GM21381 (cell line): ENCODE measurements at regions not wholly inside any gene's neighbourhood (a gene's known extent, or its start where the extent isn't known, plus 50 kb on each side); places are given as distances from the start of the nearest gene placed in this dataset.

Source experiments
- ATAC-seq: cut with Tn5 transposase; IDR thresholded peaks from one replicate; pipeline ENCODE4 v1.9.1; 2021; ENCODE audit warnings: mild to moderate bottlenecking, moderate library complexity; ENCODE audit not compliant: unreplicated experiment

- ATAC-seq = no peak
These were observed 292.8 kb upstream of the RGS18 start for GRCh38 chr1:191865479-191865878.

GRCh38 chr1:191866155-191866554 is 292.1 kb upstream of the RGS18 start:
- ATAC-seq = no peak

- ATAC-seq = no peak
These were observed 288.4 kb upstream of the RGS18 start for GRCh38 chr1:191869790-191870312.

DNA sequence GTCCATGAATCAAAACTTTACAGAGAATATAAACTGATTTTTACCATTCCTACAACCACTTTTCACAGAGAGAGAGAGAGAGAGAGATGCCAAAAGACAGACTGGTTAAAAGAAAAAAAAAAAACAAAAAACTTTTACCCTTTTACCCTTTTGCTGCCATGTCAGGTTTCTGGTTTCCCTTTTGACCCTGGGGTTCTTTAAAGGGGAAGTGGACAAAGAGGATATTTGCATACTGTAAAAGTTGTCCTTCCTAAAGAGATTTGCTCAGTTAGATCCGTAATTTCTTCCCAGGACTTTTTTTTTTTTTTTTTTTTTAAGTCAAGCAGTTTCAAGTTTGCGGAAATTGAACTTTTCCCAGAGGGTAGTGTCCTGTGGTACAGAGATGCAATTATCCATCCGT is 287.8 kb upstream of the RGS18 start:
- peak; percentile 52 for ATAC-seq

DNA sequence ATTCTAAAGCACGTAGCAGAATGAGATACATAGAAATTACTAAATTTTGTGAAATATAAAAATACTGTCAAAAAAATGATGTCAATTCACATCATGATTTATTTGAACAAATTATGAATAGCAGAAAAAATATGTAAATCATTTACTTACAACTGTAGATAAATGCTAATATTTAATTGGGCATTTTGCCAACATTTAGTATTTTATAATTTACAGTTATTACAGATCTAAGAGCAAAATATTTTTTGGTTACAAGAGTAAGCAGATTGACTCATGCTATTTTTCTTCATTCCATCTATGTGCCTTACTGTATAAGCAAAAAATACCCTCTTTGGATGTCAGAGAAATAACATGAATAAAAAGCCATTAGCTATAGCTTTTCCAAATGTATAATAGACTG is 282.3 kb upstream of the RGS18 start:
- ATAC-seq = no peak

GRCh38 chr1:191876631-191877030 is 281.6 kb upstream of the RGS18 start:
- ATAC-seq = no peak

- ATAC-seq = no peak
These were observed 275.4 kb upstream of the RGS18 start for GRCh38 chr1:191882870-191883269.

DNA sequence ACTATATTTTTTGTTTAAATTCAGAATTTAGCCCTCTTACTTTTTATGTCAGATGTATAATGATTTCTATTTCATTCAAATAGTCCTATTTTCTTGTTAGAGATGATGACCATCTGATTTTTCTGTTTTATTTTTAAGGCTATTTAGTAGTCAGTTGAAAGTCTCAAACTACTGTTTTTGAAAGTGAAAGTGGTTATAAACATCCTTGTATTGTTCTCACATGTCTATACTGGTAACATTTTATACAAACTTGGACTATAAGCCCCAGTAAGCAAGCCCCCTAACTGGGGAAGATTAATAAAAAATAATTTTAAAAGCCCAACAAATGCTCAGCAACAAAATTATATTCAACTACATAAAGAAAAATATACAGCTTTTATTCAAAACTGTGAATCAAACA is 271.3 kb upstream of the RGS18 start:
- no peak for ATAC-seq

DNA sequence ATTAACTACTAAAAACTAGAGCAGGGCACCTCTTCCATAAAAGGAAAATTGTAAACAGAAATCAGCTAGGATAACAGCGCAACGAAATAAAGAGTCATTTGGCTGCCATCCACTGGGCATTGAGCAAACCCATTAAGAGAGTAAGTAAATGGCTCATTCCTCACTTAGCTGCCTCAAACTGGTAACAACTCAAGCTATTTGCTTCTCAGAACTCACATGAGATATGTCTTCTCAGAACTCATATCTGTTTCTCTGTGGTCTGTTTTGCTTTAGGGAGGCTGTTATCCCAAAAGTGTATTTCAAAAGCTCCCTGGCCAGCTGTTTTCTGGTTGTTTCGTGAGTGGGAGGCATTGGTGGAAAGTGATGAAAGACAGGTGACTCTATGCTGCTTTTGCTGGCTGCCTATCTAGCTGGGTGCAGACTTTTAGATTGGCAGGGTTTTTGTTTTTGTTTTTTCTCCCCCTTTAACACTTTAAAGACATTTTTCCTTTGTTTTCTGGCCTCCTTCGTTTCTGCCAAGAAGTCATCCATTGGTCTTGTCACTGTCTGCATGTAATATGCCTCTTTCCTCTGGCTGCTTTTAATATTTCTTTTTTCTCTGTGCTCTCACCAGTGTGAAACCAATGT is 269.2 kb upstream of the RGS18 start:
- ATAC-seq = no peak

- ATAC-seq = no peak
These were observed 268.6 kb upstream of the RGS18 start for GRCh38 chr1:191889623-191890003.

DNA sequence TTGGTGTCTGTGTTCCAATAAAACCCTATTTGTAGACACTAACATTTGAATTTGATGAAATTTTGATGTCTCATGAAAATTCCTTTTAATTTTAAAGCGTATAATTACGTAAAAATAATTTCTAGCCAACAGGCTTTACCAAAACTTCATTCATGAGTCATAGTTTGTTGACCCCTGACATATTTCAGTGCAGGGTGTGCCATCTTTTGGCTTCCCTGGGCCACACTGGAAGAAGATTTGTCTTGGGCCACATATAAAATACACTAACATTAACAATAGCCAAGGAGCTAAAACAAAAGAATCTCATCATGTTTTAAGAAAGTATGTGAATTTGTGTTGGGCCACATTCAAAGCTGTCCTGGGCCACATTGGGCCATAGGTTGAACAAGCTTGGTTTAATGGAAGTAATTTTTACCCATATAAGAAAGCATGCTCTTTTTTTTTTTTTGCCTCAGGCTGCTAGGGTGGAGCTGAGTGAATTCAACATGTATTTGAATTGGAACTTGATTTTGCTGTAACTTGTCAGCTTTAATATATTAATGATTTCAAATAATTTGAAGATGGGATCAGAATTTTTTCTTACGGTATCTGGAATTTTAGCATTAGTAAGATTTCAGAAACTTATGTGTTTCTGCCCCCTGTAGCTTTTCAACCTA is 267.7 kb upstream of the RGS18 start:
- ATAC-seq = no peak

DNA sequence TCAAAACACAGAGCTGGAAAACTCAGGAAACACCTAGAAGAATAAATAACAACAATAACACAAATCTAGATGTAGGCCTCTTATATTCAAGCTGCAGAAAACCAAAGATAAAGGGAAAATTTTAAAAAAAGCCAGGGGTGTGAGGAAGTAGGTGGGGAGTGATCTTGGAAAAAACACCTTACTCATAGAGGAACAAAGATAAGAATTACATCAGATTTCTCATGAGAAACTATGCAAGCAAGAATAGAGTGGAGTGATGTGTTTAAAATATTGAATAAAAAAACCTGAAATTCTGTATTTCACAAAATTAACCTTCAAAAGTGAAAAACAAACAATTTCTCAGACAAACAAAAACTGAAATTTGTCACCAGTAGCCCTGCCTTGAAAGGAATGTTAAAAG is 265.5 kb upstream of the RGS18 start:
- no peak for ATAC-seq

DNA sequence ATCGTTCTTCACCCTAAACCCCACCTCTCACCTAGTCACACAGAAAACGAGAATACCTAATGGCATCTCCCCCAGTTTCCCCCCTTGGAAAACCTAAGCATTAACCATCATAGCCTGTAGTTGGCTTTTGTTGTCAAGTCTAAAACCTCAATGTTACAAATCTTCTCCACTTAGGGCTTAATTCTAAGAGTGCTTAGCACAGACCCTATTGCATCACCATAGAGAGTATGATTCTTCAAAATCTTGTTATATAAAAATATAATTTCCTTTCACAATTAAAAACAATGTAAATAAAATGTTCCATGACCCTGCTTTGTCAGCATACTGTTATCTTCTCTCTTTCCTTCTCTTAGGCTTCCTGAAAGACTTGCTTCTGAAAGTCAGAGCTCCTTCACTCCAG is 263.2 kb upstream of the RGS18 start:
- ATAC-seq = no peak

DNA sequence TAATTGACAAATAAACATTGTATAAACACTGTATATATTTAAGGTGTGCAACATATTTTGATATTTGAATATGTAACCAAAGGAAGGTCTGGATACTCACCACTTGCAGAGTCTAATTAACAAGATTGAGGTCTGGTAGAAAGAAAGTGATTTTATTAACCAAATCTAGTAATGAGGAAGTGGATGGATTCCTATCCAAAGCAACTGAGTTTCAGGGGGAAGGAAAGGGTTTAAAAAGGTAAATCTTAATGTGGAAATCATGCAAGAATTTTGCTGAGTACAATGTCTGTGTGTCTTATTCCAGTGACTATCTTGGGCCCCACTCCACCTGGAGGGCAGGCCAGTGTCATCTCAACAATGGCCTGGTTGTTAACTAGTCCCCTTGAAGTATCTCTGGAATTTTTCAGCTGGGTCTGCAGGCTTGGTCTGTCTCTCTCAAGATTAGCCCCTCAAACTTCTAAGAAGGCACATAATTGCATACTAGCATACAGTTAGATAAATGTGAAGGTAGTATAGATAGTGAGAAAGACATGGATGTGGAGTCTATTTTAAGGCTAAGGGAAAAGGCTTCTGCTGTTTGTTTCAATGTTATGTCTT is 262.7 kb upstream of the RGS18 start:
- no peak for ATAC-seq

DNA sequence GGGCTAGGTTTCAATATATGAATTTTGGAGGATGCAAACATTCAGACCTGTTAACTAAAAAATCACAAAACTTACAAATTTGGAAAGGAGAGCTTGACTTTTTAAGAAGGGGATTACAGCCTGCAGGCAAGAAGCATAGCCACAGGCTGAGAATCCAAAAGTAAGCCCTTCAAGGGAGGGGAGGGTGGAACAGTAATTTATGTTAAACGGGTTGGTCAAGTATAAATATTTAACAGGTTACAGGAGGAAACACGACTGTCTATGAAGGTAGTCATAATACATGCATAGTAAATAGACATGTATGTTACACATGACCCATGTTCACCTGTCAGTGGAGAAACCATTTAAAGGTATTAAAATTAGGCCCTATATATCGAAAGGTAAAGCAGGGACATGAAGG is 261.1 kb upstream of the RGS18 start:
- ATAC-seq = no peak

- ATAC-seq = no peak
These were observed 256.6 kb upstream of the RGS18 start for GRCh38 chr1:191901651-191902050.

DNA sequence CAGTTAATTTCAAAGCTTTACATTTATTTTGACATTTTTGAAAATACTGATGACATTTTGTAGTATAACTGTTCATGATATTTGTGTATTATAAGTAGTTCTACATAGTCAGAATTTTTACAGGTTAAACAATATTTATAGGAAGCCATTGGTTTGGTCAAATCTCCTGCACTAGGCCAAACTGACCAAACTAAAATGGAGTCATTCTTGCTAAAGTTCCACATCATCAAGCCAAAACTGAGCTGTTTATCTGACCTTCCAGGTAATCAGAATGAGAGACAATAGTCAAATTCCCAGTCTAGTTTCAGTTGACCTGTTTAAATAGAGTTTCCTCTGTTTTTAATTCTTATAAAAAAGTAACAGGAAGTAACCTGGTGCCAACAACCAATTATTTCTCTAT is 253.3 kb upstream of the RGS18 start:
- no peak for ATAC-seq

DNA sequence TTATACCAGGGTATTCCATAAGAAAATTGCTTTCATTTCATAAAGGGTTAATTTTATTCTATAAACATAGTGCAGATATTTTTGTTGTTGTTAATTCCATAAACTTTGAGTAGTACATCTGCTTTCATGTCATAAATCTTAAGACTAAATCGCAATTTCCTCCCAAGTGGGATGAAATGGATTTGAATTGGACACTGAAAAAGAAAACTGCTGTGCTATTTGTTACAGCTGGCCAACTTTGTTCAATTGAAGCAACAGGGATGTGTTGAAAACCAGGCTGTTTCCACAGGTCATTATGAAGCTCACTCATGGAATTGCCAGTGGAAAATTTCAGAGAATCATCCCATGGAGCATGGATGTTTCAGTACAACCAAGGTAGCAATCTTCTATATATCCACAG is 252.5 kb upstream of the RGS18 start:
- ATAC-seq = no peak

- no peak for ATAC-seq
These were observed 251.1 kb upstream of the RGS18 start for GRCh38 chr1:191907121-191907520.

- no peak for ATAC-seq
These were observed 248.0 kb upstream of the RGS18 start for GRCh38 chr1:191910245-191910644.

DNA sequence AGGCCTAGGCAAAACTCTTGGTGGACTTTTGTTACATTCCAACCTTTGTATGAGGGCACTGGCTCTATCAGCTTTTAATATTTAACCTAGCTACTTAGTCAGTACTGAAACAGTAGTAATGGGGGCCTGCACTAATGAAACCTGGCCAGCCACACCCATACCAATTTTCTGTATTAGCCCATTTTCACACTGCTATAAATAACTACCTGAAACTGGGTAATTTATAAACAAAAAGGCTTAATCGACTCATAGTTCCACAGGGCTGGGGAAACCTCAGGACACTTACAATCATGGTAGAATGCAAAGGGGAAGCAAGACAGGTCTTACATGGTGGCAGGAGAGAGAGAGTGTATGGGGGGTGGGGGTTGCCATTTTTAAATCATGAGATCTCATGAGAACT is 245.7 kb upstream of the RGS18 start:
- peak; percentile 85 for ATAC-seq

DNA sequence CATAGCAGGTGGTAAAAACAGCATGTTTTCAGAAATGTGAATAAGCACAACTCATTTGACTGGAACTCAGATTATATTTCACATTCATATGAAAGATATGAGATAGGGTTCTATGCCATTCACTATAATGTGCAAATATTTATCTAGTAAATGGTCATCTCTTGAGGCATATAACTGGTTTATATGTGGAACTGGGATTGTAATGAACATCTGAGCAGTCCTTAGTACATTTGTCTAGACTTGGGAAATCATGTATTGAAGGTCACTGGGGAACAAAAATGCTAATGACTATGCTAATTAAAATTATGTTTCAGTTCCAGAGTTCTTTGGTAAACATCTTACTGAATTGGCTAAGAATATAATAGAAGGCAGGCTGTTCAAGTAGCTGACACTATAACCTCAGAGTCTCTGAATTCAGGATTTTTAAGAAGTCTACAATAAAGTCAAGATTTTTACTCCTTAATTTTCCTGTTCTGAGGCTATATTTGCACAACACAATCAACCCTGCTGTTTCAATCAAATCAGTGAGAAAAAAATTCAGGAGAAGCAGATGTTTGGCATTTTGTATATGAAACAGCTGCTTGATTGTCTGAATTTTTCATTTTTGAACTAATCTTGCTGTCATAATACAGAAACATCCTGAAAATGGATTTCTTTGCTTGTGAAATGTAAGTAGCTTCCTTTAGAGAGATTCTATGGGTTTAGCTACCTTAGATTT is 244.8 kb upstream of the RGS18 start:
- ATAC-seq = no peak
